Activated CD8-positive, alpha-beta memory T cell treated with anti-CD3 and anti-CD28 coated beads, Interleukin-2, amount 50 U/mL, for 4 hours (primary cell): ENCODE measurements at regions not wholly inside any gene's neighbourhood (a gene's known extent, or its start where the extent isn't known, plus 50 kb on each side); places are given as distances from the start of the nearest gene placed in this dataset.
"Not testable (repeated sequence)": the region's sequence is repeated elsewhere in the genome, so short reads cannot be mapped to it uniquely, and the experiment has no call there.

Experiments
- DNase-seq: peaks from one replicate; pipeline ENCODE4 v3.0.0-alpha.2; 2020

DNA sequence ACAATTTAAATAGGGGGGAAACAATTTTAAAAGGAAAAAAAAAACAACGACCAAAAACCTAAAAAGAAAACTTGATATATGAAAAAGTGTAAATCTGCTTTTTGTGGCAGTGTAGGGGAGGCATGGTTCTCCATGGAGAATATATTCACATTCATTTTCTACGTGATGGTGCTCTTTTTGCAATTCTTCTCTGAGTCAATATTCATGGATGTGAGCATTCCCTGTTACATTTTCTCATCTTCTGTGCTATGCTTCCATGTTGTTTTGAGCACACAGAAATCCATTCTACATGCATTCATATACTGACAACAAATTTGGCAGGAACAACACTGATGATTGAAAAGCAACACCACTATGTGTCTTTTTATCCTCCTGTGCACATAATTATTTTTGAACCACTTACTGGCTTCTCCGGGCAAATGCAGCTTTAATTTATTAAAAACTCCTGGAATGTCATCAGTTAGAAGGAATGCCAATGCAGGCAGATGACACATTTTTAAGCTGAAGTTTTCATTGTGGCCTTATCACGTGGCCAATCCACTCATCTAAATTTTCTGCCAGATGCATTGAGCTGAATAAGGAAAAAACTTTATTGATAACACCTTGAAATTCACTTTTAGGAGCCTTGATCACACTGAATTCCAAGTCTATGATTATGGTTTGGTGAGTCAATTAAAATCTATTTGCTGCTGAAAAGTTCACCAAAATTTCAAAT is 590.6 kb downstream of the NUF2 start:
- no peak for DNase-seq

DNA sequence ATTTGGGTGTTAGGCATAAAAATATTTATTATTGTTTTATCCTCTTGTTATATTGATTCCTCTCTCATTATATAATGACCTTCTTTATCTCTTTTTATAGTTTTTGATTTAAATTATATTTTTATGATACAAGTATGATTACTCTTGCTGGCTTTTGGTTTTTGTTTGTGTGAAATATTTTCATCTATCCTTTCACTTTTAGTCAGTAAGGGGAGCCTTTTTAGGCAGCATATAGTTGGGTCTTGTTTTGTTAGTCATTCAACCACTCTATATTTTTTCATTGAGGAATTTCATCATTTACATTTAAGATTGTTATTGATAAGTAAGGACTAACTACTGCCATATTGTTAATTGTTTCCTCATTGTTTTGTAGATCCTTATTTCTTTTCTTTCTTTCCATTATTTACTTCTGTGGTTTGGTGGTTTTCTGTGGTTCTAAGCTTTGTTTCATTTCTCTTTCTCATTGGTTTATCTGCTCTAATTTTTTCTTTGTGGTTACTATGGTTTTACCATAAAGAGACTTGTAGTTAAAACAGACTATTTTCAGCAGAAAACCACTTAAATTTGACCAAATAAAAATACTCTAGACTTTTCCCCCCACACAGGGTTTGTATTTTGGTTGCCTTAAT is 593.1 kb downstream of the NUF2 start:
- no peak for DNase-seq

DNA sequence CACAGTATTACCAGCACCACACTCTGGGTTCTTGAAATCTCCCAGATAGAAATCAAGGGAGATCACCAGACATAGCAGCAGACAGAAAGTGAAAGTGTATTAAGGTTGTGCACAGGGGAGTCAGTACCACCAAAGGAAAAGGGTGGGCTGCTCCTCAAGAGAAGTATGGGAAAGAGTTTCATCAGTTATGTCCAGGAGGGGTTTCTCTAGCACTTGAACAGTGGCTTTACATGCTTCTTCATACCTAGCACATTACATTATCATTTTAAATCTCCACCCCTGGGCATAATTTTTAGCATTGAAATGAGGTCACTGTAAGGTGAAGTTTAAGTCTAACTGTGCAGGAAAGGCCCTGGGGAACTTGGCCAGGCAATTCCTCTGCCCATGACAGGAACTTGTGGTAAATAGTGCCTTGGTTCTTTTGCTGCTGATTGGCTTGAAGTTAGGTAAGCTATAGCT is 601.0 kb downstream of the NUF2 start:
- DNase-seq: no peak

DNA sequence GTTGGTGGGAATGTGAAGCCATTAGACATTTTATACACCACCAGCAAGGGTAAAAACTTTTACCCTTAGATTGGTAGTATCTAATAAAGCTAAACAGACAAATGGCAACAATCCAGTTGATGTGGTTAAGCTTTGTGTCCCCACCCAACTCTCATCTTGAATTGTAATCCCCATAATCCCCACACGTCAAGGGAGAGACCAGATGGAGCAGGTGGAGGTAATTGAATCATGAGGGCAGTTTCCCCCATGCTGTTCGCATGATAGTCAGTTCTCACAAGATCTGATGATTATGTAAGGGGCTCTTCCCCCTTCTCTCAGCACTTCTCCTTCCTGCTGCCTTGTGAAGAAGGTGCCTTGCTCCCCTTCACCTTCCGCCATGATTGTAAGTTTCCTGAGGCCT is 602.3 kb downstream of the NUF2 start:
- no peak for DNase-seq

DNA sequence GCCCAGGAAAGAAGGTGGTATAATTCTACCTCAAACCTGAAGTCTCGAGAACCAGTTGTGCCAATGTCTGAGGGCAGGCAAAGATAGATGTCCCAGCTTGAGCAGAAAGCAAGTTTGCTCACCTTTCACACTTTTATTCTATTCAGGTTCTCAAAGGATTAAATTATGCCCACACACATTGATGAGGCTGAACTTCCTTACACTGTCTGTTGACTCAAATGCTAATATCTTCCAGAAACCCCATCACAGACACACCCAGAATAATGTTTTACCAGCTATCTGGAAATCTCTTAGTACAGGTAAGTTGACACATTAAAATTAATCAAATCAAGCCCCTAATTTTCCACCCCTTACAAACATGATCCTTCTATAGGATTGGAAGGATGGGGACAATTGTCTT is 605.7 kb downstream of the NUF2 start:
- DNase-seq: no peak

DNA sequence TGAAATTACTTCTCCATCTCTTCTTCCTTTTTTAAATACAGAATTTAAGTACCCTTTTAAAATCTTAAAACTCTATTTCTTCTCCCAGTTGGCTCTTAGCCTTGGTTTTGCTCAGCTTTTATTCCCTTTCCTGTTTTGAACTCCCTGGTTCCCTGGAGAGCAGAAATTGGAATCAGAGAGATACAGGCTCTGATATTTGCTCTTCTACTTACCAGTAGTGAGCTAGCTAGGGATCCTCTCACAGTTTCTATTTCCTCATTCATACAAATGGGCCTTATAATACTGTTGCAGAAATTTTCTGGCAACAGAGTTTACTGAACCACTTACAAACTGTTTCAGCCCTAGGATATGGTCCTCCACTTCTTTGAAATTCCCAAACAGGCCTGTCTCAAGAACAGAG is 606.3 kb downstream of the NUF2 start:
- DNase-seq: no peak

DNA sequence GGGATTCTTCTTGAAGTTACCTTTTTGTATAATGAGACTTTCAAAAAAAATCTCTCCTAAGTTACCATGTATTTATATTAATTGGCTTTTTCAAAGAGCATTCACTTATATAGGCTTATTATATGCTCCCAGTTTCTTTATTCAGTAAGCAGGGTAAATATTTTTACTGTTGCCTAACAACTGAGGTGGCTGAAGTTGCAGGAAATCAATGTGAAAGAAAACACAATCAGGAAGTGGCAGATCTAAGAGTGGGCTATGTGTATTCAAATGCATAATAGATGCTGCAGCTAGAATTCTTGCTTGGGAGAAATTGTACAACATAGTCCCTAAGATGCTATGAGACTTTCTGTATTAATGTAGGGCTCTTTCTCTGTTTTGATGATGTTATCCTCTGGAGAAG is 606.9 kb downstream of the NUF2 start:
- DNase-seq: no peak

DNA sequence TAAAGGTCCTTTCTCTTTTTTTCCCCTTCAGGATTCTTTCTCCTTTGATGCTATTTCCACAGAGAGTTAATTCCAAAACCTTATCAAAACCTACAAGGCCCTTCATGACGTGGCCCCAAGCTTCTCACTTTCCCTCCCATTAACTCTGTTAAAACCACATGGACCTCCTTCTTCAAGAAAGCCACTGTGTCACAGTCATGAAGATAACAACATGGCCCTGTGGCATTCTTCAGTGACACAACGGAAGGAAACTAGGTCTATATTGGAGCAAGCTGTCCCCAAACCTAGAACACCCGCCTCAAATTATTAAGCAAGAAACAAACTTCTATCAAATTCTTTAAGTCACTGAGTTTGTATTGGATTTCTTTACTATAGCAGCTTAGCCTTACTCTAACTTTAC is 611.1 kb downstream of the NUF2 start:
- no peak for DNase-seq

DNA sequence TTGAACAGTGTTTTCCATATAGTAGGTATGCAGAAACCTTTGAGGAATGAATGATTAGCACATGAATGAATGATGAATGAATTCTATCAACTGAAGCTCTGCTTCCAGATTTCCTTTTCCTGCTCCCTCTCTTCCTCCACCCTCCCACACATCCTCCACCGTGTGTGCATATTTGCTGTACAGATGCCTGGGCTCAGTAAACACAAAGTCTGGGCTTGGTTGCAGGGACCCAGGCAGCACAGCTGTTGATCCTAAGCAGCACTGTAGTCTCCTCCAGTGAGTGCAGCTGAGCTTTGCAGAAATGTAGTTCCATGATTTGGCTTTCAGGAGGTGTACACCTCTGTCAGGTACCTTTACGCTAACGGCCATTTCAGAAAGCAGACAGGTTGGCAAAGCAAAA is 611.7 kb downstream of the NUF2 start:
- no peak for DNase-seq

DNA sequence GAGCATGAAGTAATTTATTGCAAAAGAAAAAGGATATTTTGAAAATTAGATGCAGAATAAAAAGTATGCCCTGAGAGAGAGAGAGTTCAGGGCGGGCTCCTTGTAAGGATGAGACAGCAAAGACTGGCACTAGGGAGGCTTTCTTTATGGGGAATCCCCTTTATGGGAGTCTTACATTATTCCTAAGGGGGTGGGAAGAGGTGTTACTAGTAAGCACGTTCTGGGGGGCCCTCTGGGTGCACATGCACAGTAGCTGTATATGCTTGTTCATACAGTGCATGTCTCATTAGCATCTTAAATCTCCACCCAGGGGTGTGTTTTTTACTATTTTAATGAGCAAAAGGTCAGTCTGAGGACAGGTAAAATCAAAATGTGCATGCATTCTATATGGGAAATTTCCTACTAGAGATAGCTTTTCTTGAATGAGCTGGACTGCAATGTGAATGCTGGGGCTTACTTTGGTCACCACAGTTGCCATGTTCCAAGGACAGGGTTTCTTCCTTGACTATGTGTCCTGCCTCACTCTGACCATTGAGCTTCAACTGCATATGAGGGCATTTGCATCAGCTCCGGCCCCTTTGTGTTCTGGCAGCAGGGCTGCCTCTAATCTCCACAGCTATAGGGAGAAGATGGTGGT is 614.1 kb downstream of the NUF2 start:
- no peak for DNase-seq

DNA sequence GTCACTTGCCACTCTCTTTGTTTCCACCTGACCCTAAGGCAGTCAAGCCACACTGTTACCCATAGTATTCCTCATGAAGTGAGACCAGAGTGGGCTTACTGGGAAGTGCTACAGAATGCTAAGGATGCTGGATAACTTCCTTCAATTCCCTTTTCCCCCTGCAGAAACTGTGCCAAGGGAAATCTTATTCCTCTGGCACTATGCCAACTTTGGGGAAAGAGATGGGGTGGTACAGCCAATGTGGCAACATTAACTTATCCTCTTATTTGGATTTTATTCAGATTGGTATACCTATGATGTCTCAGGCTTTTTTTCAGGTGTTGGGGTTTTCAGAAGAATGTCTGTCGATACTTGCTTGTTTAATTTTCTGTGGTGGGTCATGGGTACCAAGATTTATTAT is 599.4 kb upstream of the PBX1 start:
- DNase-seq: no peak

DNA sequence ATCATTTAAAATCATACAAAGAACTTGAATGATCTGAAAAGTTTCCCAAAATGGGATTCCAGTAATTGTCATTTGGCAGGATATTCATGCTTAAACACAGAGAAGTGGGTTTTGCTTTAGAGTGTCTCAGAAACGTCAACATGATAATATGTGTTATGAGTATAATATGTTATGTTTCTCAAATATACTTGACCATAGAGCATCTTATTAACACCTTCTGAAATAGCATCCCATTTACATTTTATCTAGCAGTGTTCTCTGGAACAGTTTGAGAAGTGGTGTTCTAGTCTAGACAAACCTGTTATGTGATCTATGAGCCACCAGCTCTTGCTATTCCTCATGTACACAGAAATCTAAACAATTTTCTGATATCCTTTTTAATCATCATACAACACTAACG is 588.8 kb upstream of the PBX1 start:
- no peak for DNase-seq

DNA sequence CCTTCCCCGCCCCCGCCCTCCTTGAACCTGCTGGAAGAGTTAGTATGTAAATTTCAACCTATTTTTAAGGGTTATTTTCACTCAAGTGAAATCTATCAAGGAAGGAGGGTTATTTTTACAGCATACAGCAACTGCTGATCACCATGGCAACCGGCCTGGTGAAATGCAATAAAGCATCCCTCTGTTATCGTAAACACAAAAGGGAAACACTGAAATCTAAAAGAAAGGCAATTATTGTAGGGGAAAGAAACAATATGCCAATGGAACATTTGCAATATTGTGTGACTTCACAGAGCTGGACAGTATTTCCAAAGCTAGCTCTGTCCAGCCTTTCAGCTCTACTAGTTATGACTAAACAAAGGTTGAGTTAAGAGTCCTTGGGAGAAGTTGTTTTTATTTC is 588.3 kb upstream of the PBX1 start:
- DNase-seq: no peak

DNA sequence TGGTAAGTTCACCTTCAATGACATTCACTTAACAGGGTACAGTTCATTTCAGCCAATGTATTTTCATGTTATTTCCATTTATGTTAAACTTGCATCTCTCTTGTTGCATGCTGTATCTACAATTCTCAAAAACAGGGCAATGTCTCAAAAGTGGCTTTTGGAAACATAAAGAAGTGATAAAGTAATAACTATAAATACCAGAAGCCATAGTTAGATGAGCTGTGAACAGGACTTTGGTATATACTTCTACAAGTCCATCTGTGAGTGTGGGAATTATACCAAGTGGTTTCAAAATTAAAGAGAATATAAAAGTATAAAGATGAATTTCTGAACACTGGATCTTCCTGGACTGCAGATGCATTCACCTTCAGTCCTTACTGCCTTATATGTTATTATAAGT is 585.4 kb upstream of the PBX1 start:
- no peak for DNase-seq

DNA sequence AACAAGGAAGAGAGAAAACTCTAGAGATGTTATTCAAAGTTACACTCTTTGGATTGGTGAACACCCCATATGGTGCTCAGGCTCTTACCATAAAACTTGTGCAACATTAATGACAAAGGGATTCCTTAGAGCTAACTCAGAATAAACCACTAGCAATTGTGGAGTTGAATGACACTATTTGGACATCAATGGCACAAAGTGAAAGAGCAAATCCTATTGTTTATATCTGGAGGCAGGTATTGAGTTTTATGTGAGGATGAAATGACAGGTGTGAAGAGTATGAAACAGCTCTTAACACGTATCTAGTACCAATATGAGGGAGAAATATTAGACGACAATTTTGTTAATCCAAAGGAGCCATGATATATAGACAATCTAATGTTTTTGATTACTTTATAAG is 584.9 kb upstream of the PBX1 start:
- DNase-seq: no peak

DNA sequence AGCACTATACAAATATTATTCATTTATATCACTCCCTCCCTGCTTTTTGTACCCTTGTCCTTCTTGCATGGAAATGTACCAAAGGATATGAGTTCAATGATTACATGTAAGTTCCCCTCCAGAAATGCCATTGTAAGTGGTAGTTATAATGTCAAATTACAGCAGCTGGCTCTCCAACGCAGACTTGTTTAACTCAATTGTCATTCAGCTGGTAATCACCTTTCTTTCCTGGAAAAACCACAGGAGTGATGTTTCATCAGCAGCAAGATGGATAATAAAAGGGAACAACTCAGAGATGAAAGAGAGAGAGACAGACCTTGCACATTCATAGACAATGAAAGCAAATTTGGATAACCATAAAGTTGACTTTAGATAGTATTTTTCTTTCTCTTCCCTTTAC is 578.6 kb upstream of the PBX1 start:
- no peak for DNase-seq

DNA sequence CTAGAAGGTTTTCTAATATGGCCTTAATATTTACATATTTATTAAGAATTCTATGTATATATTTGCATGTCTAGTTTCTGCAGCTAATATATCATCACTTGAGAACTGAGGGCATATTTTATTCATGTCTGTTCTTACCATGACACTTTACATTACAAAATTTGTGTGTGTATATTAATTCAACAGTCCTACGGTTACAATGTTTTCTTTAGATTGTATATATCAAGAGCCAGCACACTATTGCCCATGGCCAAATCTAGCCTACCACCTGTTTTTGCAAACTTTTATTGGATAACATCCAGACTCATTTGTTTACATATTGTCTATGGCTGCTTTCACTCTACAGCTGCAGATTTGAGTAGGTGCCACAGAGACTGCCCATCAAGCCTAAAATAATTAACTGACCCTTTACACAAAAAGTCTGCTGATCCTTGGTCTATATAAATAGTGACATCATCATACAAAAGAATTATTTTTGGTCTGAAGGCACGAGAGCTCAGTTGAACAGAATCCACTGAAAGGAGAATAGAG is 577.4 kb upstream of the PBX1 start:
- DNase-seq: no peak

DNA sequence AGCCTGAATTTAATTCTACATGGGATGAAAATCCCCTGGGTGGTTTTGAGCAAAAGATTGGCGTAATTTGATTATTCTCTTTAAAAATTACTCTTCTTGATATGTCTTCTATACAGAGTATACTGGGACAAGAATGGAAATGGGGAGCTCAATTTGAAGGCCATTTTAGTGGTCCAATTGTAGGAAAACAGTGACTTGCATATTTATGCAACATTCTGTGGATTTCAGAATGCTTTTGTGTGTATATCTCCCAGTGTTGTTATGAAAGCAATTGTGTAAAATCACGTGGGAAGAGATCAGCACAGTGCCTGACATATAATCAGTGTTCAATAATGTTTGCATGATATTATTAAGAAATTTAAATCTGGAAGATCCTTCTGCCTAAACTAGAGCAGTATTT is 575.9 kb upstream of the PBX1 start:
- DNase-seq: no peak

DNA sequence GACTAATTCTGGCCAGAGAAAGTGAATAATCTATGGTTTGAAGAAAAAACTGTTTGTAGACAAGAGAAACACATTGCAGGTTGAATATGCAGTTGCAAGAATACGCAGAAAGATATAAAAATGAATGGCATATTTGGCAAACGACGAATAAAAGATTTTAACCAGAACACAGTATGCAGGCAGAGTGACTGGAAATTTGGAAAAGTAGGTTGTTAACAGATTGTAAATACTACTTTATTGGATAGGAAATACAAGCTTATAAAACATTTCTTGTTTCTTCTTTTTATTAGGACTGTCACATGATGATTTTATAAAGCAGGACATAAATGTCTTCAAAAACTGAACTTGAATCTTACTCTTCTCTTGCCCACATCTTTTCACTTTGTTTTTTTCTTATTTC is 573.3 kb upstream of the PBX1 start:
- DNase-seq: no peak

DNA sequence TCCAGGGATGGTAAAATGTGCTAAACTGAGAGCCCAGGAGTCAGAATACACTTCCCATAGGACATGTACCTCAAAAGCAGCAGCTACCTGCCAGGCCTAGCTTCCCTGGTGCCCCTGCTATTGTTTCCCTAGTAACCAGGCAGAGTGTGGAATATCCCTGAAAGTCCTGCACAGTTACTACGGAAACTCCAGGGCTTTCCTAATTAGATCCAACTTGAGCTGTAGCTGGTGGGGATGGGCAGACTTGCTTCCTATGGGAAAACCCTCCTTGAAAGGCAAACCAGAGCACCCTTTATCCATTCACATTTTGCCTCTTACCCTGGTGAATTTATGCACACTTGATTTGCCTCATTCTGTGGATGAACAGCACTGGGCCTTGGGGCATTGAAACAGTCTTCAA is 559.9 kb upstream of the PBX1 start:
- DNase-seq: no peak

DNA sequence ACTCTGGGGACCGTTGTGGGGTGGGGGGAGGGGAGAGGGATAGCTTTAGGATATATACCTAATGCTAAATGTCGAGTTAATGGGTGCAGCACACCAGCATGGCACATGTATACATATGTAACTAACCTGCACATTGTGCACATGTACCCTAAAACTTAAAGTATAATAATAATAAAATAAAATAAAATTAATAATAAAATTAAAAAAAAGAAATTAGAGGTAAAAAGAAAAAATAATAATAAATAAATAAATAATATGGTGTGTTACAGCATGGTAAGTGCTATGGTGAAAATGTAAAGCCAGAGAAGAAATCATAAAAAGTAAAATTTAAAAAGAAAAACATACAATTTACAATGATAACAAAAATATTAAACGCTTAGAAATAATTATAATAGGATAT is 552.8 kb upstream of the PBX1 start:
- DNase-seq: not testable (repeated sequence)

DNA sequence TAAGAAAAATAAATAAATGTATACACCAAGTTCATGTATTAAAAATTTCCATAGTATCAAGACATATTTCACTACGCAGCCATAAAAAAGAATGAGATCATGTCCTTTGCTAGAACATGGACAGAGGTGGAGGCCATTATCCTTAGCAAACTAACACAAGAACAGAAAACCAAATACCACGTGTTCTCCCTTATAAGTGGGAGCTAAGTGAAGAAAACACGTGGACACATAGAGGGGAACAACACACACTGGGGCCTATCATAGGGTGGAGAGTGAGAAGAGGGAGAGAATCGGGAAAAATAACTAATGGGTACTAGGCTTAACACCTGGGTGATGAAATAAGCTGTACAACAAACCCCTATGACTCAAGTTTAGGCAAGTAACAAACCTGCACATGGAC is 552.4 kb upstream of the PBX1 start:
- no peak for DNase-seq

DNA sequence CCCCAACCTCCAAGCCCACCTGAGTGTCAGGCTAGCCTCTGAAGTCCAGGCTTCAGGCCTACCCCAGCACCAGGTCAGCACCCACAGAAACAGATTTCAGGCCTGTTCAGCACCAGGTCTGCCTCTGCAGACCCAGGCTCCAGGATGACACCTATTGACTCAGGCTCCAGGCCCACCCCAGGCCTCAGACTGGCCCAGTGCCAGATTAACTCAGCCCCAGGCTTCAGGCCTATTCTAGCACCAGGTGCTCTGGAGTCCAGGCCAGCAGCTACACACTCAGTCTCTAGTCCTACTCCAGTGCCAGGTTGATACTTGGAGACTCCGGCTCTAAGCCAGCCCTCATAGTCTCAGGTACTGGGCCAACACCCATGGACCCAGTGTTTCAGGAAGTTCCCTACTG is 541.7 kb upstream of the PBX1 start:
- no peak for DNase-seq

DNA sequence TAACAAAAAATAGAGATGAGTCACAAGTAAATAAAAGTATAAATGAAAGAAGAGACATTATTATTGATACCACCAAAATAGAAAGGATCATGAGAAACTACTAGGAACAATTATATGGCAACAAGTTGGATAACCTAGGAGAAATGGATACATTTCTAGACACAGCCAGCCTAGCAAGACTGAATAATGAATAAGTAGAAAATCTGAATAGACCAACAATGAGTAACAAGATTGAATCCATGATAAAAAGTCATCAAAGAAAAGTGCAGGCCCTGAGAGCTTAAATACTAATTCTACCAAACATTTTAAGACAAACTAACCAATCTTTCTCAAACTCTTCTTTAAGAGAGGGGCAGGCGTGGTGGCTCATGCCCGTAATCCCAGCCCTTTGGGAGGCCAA is 538.6 kb upstream of the PBX1 start:
- DNase-seq: no peak
